ENCODE measurements at regions not wholly inside any gene's neighbourhood (a gene's known extent, or its start where the extent isn't known, plus 50 kb on each side); places are given as distances from the start of the nearest gene placed in this dataset.

DNA sequence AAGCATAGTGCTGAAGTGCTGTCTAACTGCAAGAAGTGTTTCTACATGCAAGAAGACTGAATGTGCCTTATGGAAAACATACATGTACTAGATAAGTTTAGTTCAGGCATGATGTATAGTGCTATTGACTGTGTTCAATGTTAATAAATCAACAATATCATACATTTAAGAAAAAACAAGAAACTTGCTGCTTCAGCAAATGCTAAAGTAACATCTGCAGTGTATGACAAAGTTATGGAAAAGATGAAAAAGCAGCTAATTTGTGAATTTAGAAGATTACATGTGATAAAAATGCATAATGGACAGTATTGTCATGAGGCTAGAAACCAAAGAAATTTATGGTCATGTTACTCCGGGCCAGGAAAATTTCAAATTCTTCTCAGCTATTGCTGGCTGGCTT, 174.9 kb upstream of the SPTLC3 start:
- H3K9ac ChIP-seq (replicated peaks; ENCODE audit: extremely low read depth, insufficient read depth, low read length) = no peak overlapping the region
- TF ChIP-seq GATA2 (IDR thresholded peaks at IDR 0.05; ENCODE audit: insufficient read depth, insufficient read length, low read depth, low read length) = no peak
- TF ChIP-seq POLR2A (IDR thresholded peaks at IDR 0.05; ENCODE audit: low read depth, low read length) = no peak
- TF ChIP-seq MYC (IDR thresholded peaks at IDR 0.05; ENCODE audit: low read depth, low read length) = no peak
- TF ChIP-seq JUN (IDR thresholded peaks at IDR 0.05; ENCODE audit: borderline replicate concordance, insufficient read depth, insufficient read length, low read depth) = no peak
- no peak for TF ChIP-seq POLR2AphosphoS5 (IDR thresholded peaks at IDR 0.05; ENCODE audit: insufficient read depth, low read depth, low read length)
- TF ChIP-seq, protein P1, sequence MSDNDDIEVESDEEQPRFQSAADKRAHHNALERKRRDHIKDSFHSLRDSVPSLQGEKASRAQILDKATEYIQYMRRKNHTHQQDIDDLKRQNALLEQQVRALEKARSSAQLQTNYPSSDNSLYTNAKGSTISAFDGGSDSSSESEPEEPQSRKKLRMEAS (IDR thresholded peaks at IDR 0.05; ENCODE audit: insufficient read depth, insufficient read length) = no peak
- TF ChIP-seq FOS (IDR thresholded peaks at IDR 0.05; ENCODE audit: borderline replicate concordance, insufficient read depth, low read length) = no peak
- TF ChIP-seq, protein P2, sequence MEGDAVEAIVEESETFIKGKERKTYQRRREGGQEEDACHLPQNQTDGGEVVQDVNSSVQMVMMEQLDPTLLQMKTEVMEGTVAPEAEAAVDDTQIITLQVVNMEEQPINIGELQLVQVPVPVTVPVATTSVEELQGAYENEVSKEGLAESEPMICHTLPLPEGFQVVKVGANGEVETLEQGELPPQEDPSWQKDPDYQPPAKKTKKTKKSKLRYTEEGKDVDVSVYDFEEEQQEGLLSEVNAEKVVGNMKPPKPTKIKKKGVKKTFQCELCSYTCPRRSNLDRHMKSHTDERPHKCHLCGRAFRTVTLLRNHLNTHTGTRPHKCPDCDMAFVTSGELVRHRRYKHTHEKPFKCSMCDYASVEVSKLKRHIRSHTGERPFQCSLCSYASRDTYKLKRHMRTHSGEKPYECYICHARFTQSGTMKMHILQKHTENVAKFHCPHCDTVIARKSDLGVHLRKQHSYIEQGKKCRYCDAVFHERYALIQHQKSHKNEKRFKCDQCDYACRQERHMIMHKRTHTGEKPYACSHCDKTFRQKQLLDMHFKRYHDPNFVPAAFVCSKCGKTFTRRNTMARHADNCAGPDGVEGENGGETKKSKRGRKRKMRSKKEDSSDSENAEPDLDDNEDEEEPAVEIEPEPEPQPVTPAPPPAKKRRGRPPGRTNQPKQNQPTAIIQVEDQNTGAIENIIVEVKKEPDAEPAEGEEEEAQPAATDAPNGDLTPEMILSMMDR (IDR thresholded peaks at IDR 0.05; ENCODE audit: extremely low read depth in 1 of 2, insufficient read depth in 1 of 2, low read depth in 1 of 2, low read length in 2 of 2) = no peak
- no peak for TF ChIP-seq EZH2 (IDR thresholded peaks at IDR 0.05; ENCODE audit: borderline replicate concordance, low read depth, low read length, severe bottlenecking)
- no peak overlapping the region for H2AFZ ChIP-seq (ENCODE audit: low read depth, low read length)
- H3K27me3 ChIP-seq (ENCODE audit: control insufficient read depth in 2 of 2, insufficient read depth in 2 of 2, low read length in 2 of 2) = no peaks in the 10 kb centered on the region
- no peaks in the 10 kb centered on the region for H3K36me3 ChIP-seq (ENCODE audit: control insufficient read depth in 2 of 2, extremely low read depth in 1 of 2, insufficient read depth in 2 of 2, low read length in 2 of 2)
- no peak overlapping the region for H3K4me3 ChIP-seq (replicated peaks in 1 of 3; ENCODE audit: insufficient read depth in 1 of 3, low read depth in 1 of 3, low read length in 3 of 3)
- no peak overlapping the region for H3K27ac ChIP-seq (ENCODE audit: insufficient read depth, low read depth, low read length)
- H3K9me3 ChIP-seq (replicated peaks; ENCODE audit: control insufficient read depth, insufficient read depth, low read length) = no peaks in the 10 kb centered on the region
- no TSS peak for BruUV-seq (replicated peaks)
- H3K79me2 ChIP-seq (ENCODE audit: control insufficient read depth, insufficient read depth, low read length) = no peaks in the 10 kb centered on the region
- no peak for FAIRE-seq
- no peaks in the 10 kb centered on the region for H3K9me1 ChIP-seq (replicated peaks; ENCODE audit: control insufficient read depth, extremely low read depth, insufficient read depth, low read length)
- dilution Hi-C loops (cut with MboI; ENCODE audit: extremely low pct_ligation_motif_present, low sequenced_read_pairs) (no loop called here), intact Hi-C loops (cut with micrococcal nuclease) (no loop called here)
- DNase-seq (ENCODE audit: low read depth, low spot score) = no peak
- H3K4me2 ChIP-seq (ENCODE audit: insufficient read depth, low read length) = no peak overlapping the region
- ChIA-PET CTCF (no interaction called here), POLR2A (no interaction called here)
- H4K20me1 ChIP-seq (replicated peaks; ENCODE audit: control insufficient read depth, extremely low read depth, insufficient read depth, low read length) = no peaks in the 10 kb centered on the region
- H3K4me1 ChIP-seq (ENCODE audit: control insufficient read depth, extremely low read depth, insufficient read depth, low read length) = no peaks in the 10 kb centered on the region
